ENCODE measurements at regions not wholly inside any gene's neighbourhood (a gene's known extent, or its start where the extent isn't known, plus 50 kb on each side); places are given as distances from the start of the nearest gene placed in this dataset.

GRCh38 chr6:156348424-156348823, 428.8 kb upstream of the ARID1B start:
- Histone ChIP-seq H3K9me2 (ENCODE audit: insufficient read depth, low read length) (no peaks in the 10 kb centered on the region), H2AFZ (ENCODE audit: low read depth, low read length) (peak overlapping the region; percentile 43), H3F3A (ENCODE audit: insufficient read depth, low read length, poor library complexity, severe bottlenecking) (no peaks in the 10 kb centered on the region), H3K36me3 (ENCODE audit: insufficient read depth, low read length) (no peaks in the 10 kb centered on the region), H3K9ac (ENCODE audit: low read length) (peak overlapping the region; percentile 33), H3K9me3 (ENCODE audit: low read length) (no peaks in the 10 kb centered on the region), H4K20me1 (ENCODE audit: insufficient read depth) (no peaks in the 10 kb centered on the region), H3K4me3 (ENCODE audit: low read length) (peak overlapping the region; percentile 30), H3K4me2 (ENCODE audit: low read length) (peak overlapping the region; percentile 2), H3K27ac (ENCODE audit: low read length) (peak overlapping the region; percentile 66), H3K27me3 (ENCODE audit: insufficient read depth, low read depth, low read length) (no peaks in the 10 kb centered on the region), H3K79me2 (replicated peaks; ENCODE audit: insufficient read depth, low read length) (no peaks in the 10 kb centered on the region)
- TF ChIP-seq MXI1 (conservative IDR thresholded peaks at IDR 0.05; ENCODE audit: poor library complexity, severe bottlenecking), result no peak
- TF ChIP-seq TAF1 (IDR thresholded peaks at IDR 0.05; ENCODE audit: low read depth), result no peak
- no peak for TF ChIP-seq POLR2AphosphoS5 (IDR thresholded peaks at IDR 0.05)
- no peak for TF ChIP-seq EZH2 (IDR thresholded peaks at IDR 0.05; ENCODE audit: borderline replicate concordance, insufficient read depth, low read length, poor library complexity, severe bottlenecking)

GRCh38 chr6:156347656-156348055, 429.5 kb upstream of the ARID1B start:
- Histone ChIP-seq H3K27ac (ENCODE audit: low read length) (no peak overlapping the region), H2AFZ (ENCODE audit: low read depth, low read length) (no peak overlapping the region), H3K9me2 (ENCODE audit: insufficient read depth, low read length) (no peaks in the 10 kb centered on the region), H3K36me3 (ENCODE audit: insufficient read depth, low read length) (no peaks in the 10 kb centered on the region), H3F3A (ENCODE audit: insufficient read depth, low read length, poor library complexity, severe bottlenecking) (no peaks in the 10 kb centered on the region), H4K20me1 (ENCODE audit: insufficient read depth) (no peaks in the 10 kb centered on the region), H3K9me3 (ENCODE audit: low read length) (no peaks in the 10 kb centered on the region), H3K9ac (ENCODE audit: low read length) (no peak overlapping the region), H3K27me3 (ENCODE audit: insufficient read depth, low read depth, low read length) (no peaks in the 10 kb centered on the region), H3K4me3 (ENCODE audit: low read length) (no peak overlapping the region), H3K4me2 (ENCODE audit: low read length) (no peak overlapping the region), H3K79me2 (replicated peaks; ENCODE audit: insufficient read depth, low read length) (no peaks in the 10 kb centered on the region)
- TF ChIP-seq EZH2 (IDR thresholded peaks at IDR 0.05; ENCODE audit: borderline replicate concordance, insufficient read depth, low read length, poor library complexity, severe bottlenecking), result no peak
- no peak for TF ChIP-seq RAD21 (conservative IDR thresholded peaks at IDR 0.05)
- TF ChIP-seq EP300 (conservative IDR thresholded peaks at IDR 0.05; ENCODE audit: poor library complexity, severe bottlenecking), result no peak
- no peak for TF ChIP-seq SMC3 (conservative IDR thresholded peaks at IDR 0.05; ENCODE audit: poor library complexity)
- no peak for TF ChIP-seq TAF1 (IDR thresholded peaks at IDR 0.05; ENCODE audit: low read depth)
- no peak for TF ChIP-seq REST (IDR thresholded peaks at IDR 0.05; ENCODE audit: borderline replicate concordance)
- TF ChIP-seq POLR2AphosphoS5 (IDR thresholded peaks at IDR 0.05), result no peak
- no peak for TF ChIP-seq MXI1 (conservative IDR thresholded peaks at IDR 0.05; ENCODE audit: poor library complexity, severe bottlenecking)
- TF ChIP-seq CTCF (IDR thresholded peaks at IDR 0.05; ENCODE audit: poor library complexity, severe bottlenecking), result no peak

Data from neural cell (in vitro differentiated cells).